ENCODE measurements at regions not wholly inside any gene's neighbourhood (a gene's known extent, or its start where the extent isn't known, plus 50 kb on each side); places are given as distances from the start of the nearest gene placed in this dataset.

GRCh38 chr7:81606078-81606863, 163.6 kb downstream of the HGF start:
- no peak for DNase-seq (ENCODE audit: low spot score)

GRCh38 chr7:81605493-81605892, 164.4 kb downstream of the HGF start:
- no peak for DNase-seq (ENCODE audit: low spot score)

- DNase-seq (ENCODE audit: low spot score) = no peak
Observed at GRCh38 chr7:81604808-81605174, 165.1 kb downstream of the HGF start.

GRCh38 chr7:81604075-81604807, 165.6 kb downstream of the HGF start:
- DNase-seq (ENCODE audit: low spot score) = peak; percentile 72

- peak; percentile 93 for DNase-seq (ENCODE audit: low spot score)
Observed at GRCh38 chr7:81600608-81601007, 169.2 kb downstream of the HGF start.

- DNase-seq (ENCODE audit: low spot score) = no peak
Observed at GRCh38 chr7:81598951-81599350, 170.9 kb downstream of the HGF start.

- DNase-seq (ENCODE audit: low spot score) = no peak
Observed at GRCh38 chr7:81594767-81595166, 175.1 kb downstream of the HGF start.

GRCh38 chr7:81590131-81590530, 179.7 kb downstream of the HGF start:
- no peak for DNase-seq (ENCODE audit: low spot score)

- no peak for DNase-seq (ENCODE audit: low spot score)
Observed at GRCh38 chr7:81584667-81585066, 185.2 kb downstream of the HGF start.

GRCh38 chr7:81583882-81584533, 185.8 kb downstream of the HGF start:
- DNase-seq (ENCODE audit: low spot score) = no peak

- no peak for DNase-seq (ENCODE audit: low spot score)
Observed at GRCh38 chr7:81583090-81583489, 186.8 kb downstream of the HGF start.

GRCh38 chr7:81577642-81578340, 192.1 kb downstream of the HGF start:
- DNase-seq (ENCODE audit: low spot score) = no peak

- DNase-seq (ENCODE audit: low spot score) = no peak
Observed at GRCh38 chr7:81574723-81575326, 195.0 kb downstream of the HGF start.

GRCh38 chr7:81573932-81574331, 195.9 kb downstream of the HGF start:
- no peak for DNase-seq (ENCODE audit: low spot score)

GRCh38 chr7:81573128-81573527, 196.7 kb downstream of the HGF start:
- DNase-seq (ENCODE audit: low spot score) = no peak

- no peak for DNase-seq (ENCODE audit: low spot score)
Observed at GRCh38 chr7:81562581-81562980, 207.3 kb downstream of the HGF start.

GRCh38 chr7:81560708-81561107, 209.1 kb downstream of the HGF start:
- DNase-seq (ENCODE audit: low spot score) = no peak

GRCh38 chr7:81549484-81550016, 220.3 kb downstream of the HGF start:
- DNase-seq (ENCODE audit: low spot score) = no peak

GRCh38 chr7:81534996-81535395, 234.9 kb downstream of the HGF start:
- no peak for DNase-seq (ENCODE audit: low spot score)

GRCh38 chr7:81534446-81534845, 235.4 kb downstream of the HGF start:
- no peak for DNase-seq (ENCODE audit: low spot score)

- DNase-seq (ENCODE audit: low spot score) = no peak
Observed at GRCh38 chr7:81533931-81534330, 235.9 kb downstream of the HGF start.

- no peak for DNase-seq (ENCODE audit: low spot score)
Observed at GRCh38 chr7:81533426-81533825, 236.4 kb downstream of the HGF start.

Measured in COLO829 (cell line).